OCI-LY1 (cell line): ENCODE measurements at regions not wholly inside any gene's neighbourhood (a gene's known extent, or its start where the extent isn't known, plus 50 kb on each side); places are given as distances from the start of the nearest gene placed in this dataset.

Source experiments
- CTCF ChIP-seq: fragments of 200-600 bp; sonication (generic), shearing (Covaris generic); IDR thresholded peaks from 2 replicates; pipeline ENCODE4 v1.5.1; 2017; ENCODE audit warnings: mild to moderate bottlenecking, antibody characterized with exemption, low read length, moderate library complexity, mixed read lengths
- EZH2 ChIP-seq: fragments of 200-600 bp; sonication (generic), shearing (Covaris generic); IDR thresholded peaks from 2 replicates; pipeline ENCODE4 v1.8.0; 2017; ENCODE audit warnings: borderline replicate concordance, mixed run types, mild to moderate bottlenecking, antibody characterized with exemption, low read length, moderate library complexity, mixed read lengths

DNA sequence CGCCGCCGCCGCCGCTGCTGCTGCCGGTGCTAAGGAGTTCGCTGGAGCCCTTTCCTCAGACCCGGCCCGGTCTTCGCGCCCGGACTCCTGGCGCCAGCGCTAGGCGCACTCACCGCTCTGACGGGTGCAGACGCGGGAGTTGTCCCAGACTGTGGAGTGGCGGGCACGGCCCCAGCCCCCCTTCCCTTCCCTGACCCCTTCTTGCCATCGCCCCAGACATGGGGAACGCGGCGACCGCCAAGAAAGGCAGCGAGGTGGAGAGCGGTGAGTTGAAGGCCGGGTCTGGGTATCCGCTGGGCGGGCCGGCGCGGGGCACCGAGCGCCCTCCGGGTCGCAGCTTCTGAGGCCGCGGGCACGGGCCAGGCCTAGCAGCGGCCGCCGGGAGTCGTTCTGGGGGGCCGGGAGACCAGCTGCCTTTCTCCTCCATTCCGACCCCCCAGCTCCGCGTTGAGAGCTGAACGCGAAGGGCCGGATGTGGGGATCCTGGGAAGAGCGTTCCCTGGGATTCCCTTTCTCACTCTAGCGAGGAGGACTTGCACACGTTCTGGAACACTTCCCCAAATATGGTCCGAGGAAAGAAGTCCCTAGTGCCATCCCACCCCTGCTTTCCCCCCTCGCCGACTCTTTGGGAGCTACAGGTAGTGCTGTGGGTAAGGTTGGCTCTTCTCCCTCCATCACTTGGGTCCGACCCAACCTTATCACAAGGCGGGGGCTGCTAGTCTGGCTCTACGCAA lies 65.8 kb upstream of the PRKACB start:
- TF ChIP-seq CTCF, result no peak
- TF ChIP-seq EZH2, result no peak
